GM18868 (cell line): ENCODE measurements at regions not wholly inside any gene's neighbourhood (a gene's known extent, or its start where the extent isn't known, plus 50 kb on each side); places are given as distances from the start of the nearest gene placed in this dataset.

ENCODE experiments used
- ATAC-seq: cut with Tn5 transposase; IDR thresholded peaks from one replicate; pipeline ENCODE4 v1.9.1; 2021; ENCODE audit warnings: mild to moderate bottlenecking, moderate library complexity; ENCODE audit not compliant: unreplicated experiment

GRCh38 chr18:78601349-78601748 lies 378.3 kb upstream of the SALL3 start:
- ATAC-seq: no peak

- ATAC-seq: no peak
Observed at GRCh38 chr18:78601923-78602322, 377.7 kb upstream of the SALL3 start.

- no peak for ATAC-seq
Observed at GRCh38 chr18:78602430-78602829, 377.2 kb upstream of the SALL3 start.

GRCh38 chr18:78603102-78603983 lies 376.3 kb upstream of the SALL3 start:
- no peak for ATAC-seq

GRCh38 chr18:78605255-78605654 lies 374.4 kb upstream of the SALL3 start:
- ATAC-seq: no peak

- no peak for ATAC-seq
Observed at GRCh38 chr18:78607221-78607620, 372.4 kb upstream of the SALL3 start.

GRCh38 chr18:78607784-78608183 lies 371.8 kb upstream of the SALL3 start:
- ATAC-seq: no peak

- no peak for ATAC-seq
Observed at GRCh38 chr18:78610179-78610578, 369.4 kb upstream of the SALL3 start.

GRCh38 chr18:78611201-78611800 lies 368.3 kb upstream of the SALL3 start:
- no peak for ATAC-seq

GRCh38 chr18:78611869-78612268 lies 367.7 kb upstream of the SALL3 start:
- no peak for ATAC-seq

- ATAC-seq: no peak
Observed at GRCh38 chr18:78612318-78612717, 367.3 kb upstream of the SALL3 start.

GRCh38 chr18:78612801-78613200 lies 366.8 kb upstream of the SALL3 start:
- ATAC-seq: no peak

GRCh38 chr18:78618726-78619125 lies 360.9 kb upstream of the SALL3 start:
- no peak for ATAC-seq

- no peak for ATAC-seq
Observed at GRCh38 chr18:78619854-78620253, 359.8 kb upstream of the SALL3 start.

GRCh38 chr18:78620326-78620725 lies 359.3 kb upstream of the SALL3 start:
- ATAC-seq: no peak

GRCh38 chr18:78621141-78621755 lies 358.4 kb upstream of the SALL3 start:
- ATAC-seq: no peak

GRCh38 chr18:78622251-78622906 lies 357.2 kb upstream of the SALL3 start:
- no peak for ATAC-seq

GRCh38 chr18:78622907-78623541 lies 356.6 kb upstream of the SALL3 start:
- no peak for ATAC-seq

GRCh38 chr18:78624646-78625279 lies 354.9 kb upstream of the SALL3 start:
- ATAC-seq: no peak

- no peak for ATAC-seq
Observed at GRCh38 chr18:78625847-78626246, 353.8 kb upstream of the SALL3 start.
